IPS-NIHi7 (cell line): ENCODE measurements at regions not wholly inside any gene's neighbourhood (a gene's known extent, or its start where the extent isn't known, plus 50 kb on each side); places are given as distances from the start of the nearest gene placed in this dataset.
A peak's percentile ranks its signal among the peaks of the same experiment; 100 is the strongest.

Experiments used
- DNase-seq: peaks from one replicate; pipeline ENCODE4 v3.0.0; 2012; ENCODE audit warnings: mixed read lengths; ENCODE audit errors: extremely low spot score

DNA sequence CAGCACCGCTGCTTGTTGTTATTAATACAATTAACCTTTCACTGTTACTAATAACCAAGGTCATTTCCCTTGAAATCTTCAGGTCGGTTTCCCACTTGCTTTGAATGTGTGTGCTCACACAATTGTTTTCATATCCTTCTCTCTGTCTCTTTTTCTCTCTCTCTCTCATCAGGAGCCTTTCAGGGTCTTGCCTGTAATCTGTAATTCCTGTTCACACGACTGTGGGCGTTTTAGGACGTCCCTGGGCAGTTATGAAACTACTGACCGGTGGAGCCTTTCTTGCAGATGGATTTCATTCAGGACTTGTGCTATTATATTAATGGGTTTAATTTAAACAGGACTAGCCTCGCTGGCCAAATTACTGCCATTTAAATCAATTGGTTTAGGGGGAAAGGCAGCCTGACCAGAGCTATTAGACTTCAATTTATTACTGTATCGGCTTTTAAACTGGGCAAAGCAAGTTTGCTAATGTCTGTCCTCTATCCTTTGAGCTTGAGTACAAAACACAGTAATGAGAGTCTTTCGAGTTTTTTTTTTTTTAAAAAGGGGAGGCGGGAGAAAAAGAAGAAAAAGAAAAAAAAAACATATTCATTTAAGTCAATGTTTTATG, 316.0 kb upstream of the TLE4 start:
- DNase-seq, result no peak

DNA sequence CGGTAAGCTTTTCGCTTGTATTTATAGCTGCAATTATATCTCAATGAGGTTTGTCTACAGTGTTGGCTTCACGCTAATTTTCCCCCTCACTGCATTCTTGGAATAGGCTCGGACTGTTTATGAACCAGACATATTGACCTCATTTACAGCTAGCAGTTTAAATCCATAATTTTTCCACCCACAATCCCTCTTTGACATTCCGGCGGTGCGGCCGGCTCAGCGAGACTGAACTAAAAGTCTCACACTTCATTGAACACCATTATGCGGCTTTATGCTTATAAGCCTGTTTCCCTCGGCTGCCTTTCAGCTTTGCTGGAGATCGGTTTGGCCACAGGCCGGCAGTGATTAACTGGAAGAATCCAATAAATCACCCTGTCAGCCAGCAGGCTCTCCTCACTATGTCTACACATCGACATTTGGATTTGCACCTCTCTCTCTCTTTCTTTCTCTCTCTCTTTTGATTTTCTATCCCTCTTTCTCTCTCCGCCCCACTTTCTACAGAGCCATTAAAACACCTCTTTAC, 315.0 kb upstream of the TLE4 start:
- DNase-seq, result no peak

DNA sequence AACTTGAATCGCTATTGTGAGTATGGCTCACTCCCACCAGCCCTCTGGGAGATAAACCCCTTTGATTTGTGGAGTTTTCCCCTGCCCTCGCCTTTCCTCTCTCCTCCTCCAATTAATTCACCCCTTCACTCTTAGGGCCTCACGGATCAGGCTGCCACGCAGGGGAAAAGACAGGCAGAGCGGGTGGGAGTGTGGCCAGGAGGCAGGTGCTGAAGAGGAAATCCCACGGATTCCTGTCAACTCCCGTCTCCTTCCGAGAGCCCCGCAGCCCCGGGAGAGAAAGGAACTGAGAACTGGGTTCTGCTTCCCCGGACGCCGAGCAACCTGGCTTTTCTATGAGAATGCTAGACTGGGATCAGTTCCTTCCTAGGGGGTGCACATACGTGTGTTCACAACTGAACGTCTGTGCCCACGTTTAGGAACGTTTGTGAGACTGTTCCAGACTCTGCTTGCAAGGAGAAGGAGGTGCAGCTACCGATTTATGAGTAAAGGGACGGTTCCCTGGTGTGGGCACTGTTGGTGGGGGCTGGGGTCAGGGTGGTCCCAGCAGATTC, 314.5 kb upstream of the TLE4 start:
- DNase-seq, result no peak

DNA sequence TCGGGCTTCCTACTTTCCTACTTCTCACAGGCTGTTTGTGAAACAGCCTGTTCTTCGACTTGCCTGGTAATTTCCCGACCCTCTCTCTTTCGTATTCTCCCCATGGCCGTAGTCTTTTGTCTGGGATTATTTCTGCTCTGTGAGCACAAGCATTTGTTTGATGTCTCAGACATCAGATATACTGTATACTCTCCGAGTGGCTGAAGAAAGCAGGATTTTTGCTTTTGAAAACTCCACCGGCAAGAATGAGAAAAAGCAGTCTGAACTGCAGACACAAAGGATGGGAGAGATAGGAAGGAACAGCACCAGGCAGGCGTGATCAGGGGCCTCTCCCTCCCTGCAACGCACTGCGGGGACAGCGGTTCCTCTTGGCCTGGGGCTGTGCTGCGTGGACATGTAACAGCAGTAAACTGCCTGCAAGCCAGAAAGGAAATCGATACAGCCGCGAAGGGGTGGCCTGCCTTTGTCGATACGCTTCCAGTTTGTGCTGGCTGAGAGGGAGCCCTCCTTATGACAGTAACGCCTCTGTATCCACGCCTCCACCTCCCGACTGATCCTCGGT, 313.9 kb upstream of the TLE4 start:
- peak; percentile 24 for DNase-seq

DNA sequence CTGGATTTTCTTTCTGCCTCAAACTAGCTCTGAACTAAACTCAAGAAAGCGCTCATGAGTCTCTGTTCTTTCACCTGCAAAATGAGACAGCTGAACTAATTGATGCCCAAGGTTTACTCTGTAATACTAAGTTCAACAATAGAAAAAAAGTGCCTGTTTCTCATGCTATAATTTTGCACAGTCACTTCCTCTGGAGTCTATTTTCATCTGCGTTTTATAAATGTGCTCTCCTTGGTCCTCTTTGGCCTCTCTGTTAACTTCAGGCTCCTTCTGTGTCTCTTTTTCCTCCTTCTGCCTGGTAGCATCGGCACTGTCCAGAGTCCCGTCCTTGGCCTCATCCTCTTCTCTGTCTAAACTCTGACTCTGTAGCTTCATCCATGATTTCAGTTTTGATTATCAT, 311.9 kb upstream of the TLE4 start:
- no peak for DNase-seq

DNA sequence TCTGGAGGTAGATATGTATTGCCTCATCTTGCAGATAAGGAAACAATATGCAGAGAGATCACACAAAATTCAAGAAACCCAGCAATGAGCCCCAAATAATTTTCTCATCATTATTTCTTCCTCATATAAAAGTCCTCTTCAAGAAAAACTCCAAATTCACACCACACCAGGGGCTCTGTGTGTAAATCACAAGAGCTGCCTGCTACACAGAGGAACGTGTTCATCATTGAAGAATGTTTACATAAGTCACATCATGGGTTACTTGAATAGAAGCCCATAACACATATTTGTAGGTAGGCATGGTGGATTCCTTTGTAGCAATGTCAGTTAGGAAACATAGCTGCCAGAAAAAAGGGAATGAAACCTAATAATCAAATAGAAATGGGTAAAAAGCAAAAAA, 308.1 kb upstream of the TLE4 start:
- DNase-seq, result no peak

DNA sequence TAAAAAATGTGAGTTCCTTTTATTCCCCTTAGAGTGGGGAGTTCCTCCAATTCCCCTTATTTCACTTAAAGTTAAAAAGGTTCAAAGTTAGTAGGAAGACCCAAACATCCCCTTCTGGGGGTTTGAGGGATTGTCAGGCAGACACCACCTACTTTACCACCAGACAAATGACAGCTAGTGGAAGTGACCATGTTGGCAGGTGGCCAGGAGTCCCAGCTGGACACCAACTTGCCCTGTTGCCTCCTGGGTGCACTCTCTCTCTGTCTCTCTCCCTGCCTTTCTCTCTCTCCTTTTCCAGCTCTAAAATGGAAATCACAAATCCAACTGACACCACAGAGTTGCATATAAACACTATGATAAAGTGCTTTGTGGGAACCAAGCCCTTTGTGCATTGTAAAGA, 307.7 kb upstream of the TLE4 start:
- DNase-seq, result no peak

DNA sequence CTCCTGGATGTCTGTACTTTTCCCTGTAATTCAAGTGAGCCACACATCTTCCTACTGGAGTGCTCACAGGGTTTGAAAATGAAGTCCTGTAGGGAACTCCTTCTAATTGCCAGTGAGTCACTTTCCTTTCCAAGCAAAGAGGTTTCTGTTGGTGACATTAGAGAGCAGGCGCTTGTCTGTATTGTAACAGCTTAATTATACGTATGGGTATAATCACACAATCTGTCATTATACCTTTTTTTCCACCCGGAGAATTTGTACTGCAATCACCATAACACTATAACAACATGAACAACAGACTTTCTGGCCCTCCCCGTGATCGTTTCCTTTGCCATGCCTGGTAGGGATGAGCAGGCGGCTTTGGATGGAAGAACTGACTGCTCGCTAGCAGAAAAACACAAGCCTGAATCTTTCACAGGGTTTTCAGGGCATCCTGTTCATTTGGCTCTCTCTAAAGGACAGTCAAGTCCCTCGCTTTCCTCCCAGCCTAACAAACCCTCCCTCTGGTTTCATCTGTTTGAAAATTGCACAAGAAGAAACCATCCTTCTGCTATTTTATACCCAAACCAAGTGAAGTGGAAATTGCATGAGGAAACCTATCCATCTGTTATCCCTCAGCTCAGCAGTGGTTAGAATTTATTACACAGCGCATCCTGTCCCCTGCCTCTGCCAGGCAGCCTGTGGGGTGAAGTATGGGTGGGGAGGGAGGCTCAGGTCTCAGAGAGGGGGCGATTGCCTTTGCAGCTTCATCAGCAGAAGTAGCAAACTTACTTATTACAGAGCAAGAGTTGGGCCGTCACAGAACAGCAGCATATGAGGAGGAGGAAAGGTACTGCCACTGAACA, 307.0 kb upstream of the TLE4 start:
- DNase-seq, result no peak

DNA sequence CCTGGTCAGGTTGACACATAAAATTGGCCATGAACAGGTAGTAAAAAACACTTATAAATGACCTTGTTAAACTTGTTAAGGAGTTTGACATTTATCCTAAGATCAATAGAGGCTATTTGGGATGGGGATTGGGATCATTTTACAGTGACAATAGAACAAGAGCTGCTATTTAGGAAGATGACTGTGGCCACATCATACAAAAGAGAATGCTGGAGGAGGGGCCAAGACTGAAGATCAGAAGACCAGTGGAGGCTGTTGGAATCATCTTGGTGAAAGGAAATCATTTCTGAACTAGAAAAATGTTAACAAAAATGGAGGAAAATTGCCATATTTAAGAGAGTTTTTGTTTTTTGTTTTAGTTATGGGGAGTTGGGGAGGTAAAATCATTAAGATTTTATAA, 304.8 kb upstream of the TLE4 start:
- DNase-seq, result no peak

DNA sequence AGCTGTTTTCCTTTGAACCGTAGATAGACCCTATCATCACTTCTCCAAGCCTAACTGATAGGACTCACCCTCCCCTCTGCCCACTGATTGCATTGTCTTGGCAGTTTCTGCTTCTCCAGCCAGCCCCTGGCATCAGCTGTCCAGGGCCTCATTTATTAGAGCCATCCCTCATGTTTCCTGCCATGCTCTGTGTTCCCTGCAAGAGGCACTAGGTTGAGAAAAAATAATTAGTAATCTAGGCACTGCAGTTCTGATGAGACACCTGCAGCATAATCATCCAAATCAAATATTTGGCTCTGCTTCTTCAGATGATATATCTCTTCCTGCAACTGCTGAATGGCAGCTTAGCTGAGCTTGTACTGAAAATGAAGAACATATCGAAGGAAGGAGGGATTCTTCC, 303.0 kb upstream of the TLE4 start:
- DNase-seq, result no peak

DNA sequence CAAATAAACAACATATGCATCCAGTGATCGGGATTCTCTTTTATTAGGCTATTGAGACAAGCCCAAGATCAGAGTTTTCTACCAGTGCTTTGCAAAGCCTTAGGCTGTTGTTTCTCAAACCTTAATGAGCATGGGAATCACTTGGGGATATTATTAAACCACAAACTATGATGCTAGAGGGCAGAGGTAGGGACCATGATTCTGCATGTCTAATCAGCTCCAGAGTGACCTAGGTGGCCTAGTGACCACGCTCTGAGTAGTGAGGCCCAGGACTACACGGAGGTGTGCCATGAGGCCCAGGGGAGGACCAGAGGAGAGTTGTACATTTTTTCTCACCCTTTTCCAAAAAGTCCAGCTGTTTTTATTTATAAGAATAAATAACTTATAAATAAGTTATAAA, 298.5 kb upstream of the TLE4 start:
- no peak for DNase-seq

DNA sequence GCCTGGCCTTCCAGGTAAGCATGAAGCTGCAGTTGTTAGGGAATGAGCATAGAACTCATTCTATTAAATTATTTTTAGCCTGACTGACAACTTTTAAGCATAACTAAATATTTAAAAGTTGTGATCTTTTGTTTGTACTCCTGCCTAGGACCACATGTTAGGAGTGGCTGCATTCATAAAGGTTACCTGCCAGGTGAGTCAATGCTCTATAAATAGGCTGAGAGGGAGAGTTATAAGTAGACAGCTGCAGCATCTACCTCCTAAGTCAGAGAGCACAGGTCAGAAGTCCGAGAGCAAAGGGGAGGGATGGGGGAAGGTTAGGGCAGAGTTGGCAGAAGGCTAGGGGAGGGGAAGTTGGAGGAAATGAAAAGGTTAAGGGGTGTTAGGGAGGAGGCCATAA, 292.4 kb upstream of the TLE4 start:
- DNase-seq, result no peak

DNA sequence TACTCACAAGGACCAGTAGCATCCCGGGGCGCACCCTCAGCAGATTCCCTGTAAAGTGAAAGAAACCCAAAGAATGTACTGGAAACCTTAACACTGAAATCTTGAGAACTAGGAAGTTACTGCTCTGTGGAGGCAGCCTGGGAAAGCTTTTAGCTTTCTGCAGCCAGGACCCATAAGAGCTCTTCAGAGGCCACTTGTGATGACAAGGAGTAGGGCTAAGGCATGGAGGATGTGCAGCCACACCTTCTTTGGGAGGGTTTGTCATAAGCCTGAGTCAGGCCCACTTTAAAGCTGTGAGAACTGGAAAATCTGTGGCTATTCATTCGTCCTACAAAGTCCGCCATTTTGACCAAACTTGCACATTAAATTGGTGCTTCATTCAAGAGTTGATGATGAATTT, 291.1 kb upstream of the TLE4 start:
- no peak for DNase-seq

DNA sequence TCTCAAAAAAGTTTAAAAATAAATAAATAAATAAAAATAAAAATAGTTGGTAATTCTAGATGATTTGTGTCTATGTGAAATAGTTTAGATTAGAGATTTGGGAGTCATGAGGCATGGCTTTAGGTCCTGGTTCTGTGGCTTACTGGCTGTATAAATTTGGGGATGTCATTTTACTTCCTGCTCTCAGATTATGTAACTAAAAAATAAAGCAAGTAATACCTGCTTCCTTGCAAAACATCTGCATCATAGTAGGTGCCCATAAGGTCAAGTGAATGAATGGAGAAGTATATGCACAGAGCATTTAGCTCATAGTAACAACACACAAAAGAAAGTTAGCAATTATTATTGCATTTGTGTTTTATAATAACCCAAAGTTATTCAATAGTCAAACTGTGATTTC, 287.7 kb upstream of the TLE4 start:
- no peak for DNase-seq

DNA sequence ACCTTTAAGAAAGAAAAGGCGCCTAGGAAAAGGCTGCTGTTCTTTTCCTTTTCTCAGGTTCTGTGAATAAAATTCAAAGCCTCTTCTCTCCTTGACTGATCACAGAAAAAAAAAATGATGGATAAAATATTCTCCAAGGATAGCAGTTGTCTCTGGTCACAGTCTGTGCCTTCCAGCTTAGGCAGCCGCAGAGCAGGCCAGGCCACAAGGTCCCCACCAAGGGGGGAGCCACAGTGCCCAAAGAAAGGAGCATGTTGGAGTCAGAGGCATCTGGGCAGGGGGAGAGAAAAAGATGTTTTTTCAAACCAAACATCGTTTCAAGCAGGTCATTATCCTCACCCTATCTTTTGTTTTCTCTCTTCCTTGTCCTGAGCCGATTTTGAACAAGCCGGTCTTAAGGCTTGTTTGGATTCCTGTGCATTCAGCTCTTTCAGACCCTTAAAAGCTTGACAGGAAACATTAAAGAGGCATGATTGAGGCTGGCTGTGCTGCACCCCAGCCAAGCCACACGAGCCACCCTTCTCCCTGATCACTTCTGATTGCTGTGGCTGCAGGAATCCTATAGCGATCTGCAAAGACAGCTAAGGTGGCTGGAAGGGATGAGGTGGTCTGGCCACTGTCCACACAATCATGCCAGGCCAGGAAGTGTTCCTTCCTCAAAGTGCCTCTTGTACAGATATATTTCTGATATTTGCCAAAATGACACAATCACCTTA, 284.6 kb upstream of the TLE4 start:
- no peak for DNase-seq

DNA sequence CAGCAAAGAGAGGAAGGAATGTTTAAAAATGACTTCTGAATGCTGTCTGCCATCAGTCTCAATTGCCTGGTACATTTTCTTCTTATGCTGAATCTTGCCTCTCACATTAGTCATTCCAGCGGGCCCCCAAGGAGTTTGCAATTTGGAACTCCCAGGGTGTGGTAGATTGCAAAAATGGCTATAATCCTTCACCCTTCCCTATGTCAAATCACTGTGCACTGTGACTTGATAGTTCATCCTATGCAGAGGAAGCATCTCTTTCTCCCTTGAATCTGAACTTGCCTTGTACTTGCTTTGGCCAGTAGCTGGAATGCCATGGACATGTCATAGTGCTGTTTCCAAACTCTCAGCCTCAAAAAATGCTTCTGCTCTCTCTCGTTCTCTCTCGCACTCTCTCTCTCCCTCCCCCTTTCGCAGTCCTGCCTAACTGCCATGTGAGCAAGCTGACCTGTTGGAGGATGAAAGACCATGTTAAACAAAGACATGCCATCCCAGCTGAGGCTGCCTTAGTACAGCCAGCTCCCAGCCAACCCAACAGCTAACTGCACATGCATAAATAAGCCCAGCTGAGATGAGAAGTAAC, 284.0 kb upstream of the TLE4 start:
- no peak for DNase-seq

DNA sequence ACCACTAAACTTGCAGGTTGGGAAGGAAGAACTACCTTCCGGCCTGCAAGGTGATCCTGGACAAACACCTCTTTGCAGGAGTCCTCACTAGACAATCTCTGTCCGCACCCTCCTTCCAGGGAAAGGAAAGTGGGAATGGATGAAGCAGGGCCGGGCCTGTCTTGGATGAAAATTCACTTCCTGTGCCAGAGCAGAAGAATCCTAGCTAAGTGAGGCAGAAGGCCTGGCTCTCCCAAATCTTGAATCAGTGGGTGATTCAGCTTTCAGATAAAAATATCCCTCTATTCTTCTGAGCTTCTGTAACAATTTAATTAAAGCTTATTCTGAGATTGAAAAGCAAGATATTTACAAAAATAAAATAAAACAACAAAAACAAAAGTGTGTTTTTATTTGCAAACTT, 281.9 kb upstream of the TLE4 start:
- DNase-seq, result no peak

DNA sequence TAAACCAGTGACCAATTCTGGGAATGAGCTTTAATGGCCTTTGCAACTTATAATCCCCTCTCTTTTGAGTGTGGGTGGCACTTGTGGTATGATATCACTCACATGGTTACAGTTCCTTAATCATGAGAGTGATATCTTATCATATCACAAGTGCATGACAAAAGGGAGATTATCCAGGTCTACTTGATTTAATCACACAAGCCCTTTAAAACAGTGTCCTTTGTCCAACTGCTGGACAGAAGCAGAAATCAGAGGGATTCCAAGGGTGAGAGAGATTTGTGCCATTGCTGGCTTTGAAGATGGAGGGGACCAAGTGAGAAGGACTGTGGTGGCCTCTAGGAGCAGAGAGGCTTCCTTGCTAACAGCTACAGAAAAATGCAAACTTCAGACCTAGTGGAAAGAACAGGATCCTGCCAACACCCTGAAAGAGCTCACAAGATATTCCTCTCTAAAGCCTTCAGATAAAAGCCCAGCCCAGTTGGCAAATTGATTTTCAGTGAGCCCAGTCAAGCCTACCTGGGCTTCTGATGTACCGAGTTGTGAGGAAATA, 279.0 kb upstream of the TLE4 start:
- no peak for DNase-seq

DNA sequence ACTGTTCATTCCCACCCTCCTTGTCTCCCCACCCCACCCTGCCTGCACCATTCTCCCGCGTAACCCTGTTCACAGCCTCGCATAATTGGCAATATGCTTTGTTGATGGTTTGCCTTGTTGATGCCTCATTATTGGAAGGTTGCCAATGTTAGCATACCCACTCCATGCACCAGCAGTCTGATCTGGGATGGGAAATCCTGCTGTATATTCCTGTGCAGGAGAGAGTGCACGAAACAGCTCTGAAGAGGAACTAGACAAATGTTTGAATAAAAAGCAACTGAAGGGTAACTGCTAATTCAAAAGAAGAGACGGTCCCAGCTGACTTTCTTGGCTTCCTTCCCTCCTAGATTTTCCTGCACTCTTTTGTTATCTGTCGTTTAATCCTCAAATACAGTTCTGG, 271.7 kb upstream of the TLE4 start:
- no peak for DNase-seq

DNA sequence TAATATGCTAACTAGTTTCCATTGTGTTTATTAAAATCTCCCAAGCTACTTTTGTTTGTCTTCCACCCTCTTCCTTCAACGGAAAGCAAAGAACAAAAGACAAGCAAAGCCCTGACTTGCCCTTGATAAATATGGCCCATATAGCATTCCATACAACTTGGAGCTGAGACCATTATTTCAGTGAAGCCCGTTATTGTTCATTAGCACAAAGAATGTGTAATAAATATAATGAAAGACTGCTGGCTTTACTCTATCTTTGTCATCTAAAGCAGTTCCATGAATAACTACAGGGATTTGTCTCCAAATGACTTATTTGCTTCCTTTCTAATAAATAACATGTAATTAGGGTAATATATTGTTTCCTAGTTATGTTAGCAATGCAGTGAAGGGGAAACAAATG, 270.7 kb upstream of the TLE4 start:
- DNase-seq, result no peak

DNA sequence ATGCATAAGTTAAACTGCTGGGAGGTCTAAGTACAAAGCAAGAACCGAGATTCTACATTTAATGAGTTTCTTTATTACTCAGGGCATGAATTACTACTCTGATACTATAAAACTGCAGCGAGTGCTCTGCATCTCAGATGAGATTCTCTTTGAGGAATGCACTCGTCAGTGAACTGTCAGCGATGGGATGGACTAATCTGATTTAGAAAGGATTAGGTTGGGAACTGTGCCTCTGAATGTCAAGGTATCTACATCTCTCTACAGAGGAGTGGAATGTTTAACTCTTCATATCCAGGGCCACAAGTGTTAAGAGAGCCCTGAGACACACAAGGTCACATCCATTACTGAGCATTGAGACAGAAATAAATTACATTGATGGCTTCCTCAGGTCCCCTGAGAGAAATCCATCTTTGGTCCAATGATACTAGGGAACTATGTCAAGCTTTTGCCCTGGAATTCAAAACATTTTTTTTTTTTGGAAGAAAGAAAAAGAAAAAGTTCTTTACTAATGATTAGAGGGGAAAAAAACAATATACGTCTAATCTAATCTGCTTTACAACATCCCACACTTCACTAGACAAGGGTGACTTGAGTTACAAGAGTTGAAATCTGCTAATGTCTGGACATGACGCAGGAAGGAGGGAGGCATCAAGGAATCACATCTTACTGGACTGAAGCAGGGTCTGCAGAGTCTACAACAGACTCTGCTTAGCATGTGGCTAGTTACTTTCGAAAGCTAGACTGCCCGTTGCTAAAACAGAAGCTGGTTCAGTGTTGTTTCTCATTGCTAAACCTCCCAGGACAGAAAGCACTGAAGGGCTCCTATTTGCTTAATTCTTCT, 270.0 kb upstream of the TLE4 start:
- DNase-seq, result no peak
